GM21360 (cell line): ENCODE measurements at regions not wholly inside any gene's neighbourhood (a gene's known extent, or its start where the extent isn't known, plus 50 kb on each side); places are given as distances from the start of the nearest gene placed in this dataset.

Experiments
- ATAC-seq: cut with Tn5 transposase; IDR thresholded peaks from one replicate; pipeline ENCODE4 v1.9.1; 2021; ENCODE audit warnings: mild to moderate bottlenecking, moderate library complexity; ENCODE audit not compliant: unreplicated experiment

GRCh38 chr5:5968981-5969380, 409.4 kb downstream of the MED10 start:
- no peak for ATAC-seq

- no peak for ATAC-seq
Observed at GRCh38 chr5:5967944-5968343, 410.4 kb downstream of the MED10 start.

- no peak for ATAC-seq
Observed at GRCh38 chr5:5967373-5967772, 411.0 kb downstream of the MED10 start.

GRCh38 chr5:5965132-5965531, 413.2 kb downstream of the MED10 start:
- no peak for ATAC-seq

- ATAC-seq = no peak
Observed at GRCh38 chr5:5964347-5964746, 414.0 kb downstream of the MED10 start.

- ATAC-seq = no peak
Observed at GRCh38 chr5:5957737-5958136, 420.6 kb downstream of the MED10 start.

- no peak for ATAC-seq
Observed at GRCh38 chr5:5954275-5954598, 424.1 kb downstream of the MED10 start.

GRCh38 chr5:5953584-5954274, 424.6 kb downstream of the MED10 start:
- ATAC-seq = no peak

GRCh38 chr5:5951953-5952352, 426.4 kb downstream of the MED10 start:
- ATAC-seq = no peak

GRCh38 chr5:5950658-5951057, 427.7 kb downstream of the MED10 start:
- ATAC-seq = no peak

GRCh38 chr5:5941486-5941885, 436.9 kb downstream of the MED10 start:
- ATAC-seq = no peak

- ATAC-seq = no peak
Observed at GRCh38 chr5:5939759-5940370, 438.5 kb downstream of the MED10 start.

- ATAC-seq = no peak
Observed at GRCh38 chr5:5933651-5934050, 444.7 kb downstream of the MED10 start.

- ATAC-seq = no peak
Observed at GRCh38 chr5:5932824-5933223, 445.5 kb downstream of the MED10 start.

- ATAC-seq = no peak
Observed at GRCh38 chr5:5930561-5930960, 447.8 kb downstream of the MED10 start.

- no peak for ATAC-seq
Observed at GRCh38 chr5:5929291-5930020, 448.9 kb downstream of the MED10 start.

- ATAC-seq = no peak
Observed at GRCh38 chr5:5925191-5925590, 453.2 kb downstream of the MED10 start.

- no peak for ATAC-seq
Observed at GRCh38 chr5:5919411-5919810, 458.9 kb downstream of the MED10 start.

GRCh38 chr5:5906778-5907177, 471.6 kb downstream of the MED10 start:
- no peak for ATAC-seq

- no peak for ATAC-seq
Observed at GRCh38 chr5:5905186-5905585, 473.2 kb downstream of the MED10 start.

- ATAC-seq = no peak
Observed at GRCh38 chr5:5904113-5904512, 474.2 kb downstream of the MED10 start.
